ENCODE measurements at regions not wholly inside any gene's neighbourhood (a gene's known extent, or its start where the extent isn't known, plus 50 kb on each side); places are given as distances from the start of the nearest gene placed in this dataset.

- TF ChIP-seq POLR2AphosphoS5 (IDR thresholded peaks at IDR 0.05; ENCODE audit: low read depth, low read length) (no peak), TAF1 (IDR thresholded peaks at IDR 0.05; ENCODE audit: borderline replicate concordance, insufficient read depth, low read length) (no peak), REST (IDR thresholded peaks at IDR 0.05; ENCODE audit: insufficient read depth in 1 of 2, low read depth in 2 of 2, low read length in 2 of 2) (no peak), SIN3A (IDR thresholded peaks at IDR 0.05; ENCODE audit: borderline replicate concordance, insufficient read depth, low read length) (no peak)
Measured at GRCh38 chr2:40721595-40721994, 269.7 kb upstream of the SLC8A1 start.
